PFSK-1 (cell line): ENCODE measurements at regions not wholly inside any gene's neighbourhood (a gene's known extent, or its start where the extent isn't known, plus 50 kb on each side); places are given as distances from the start of the nearest gene placed in this dataset.

Experiments used
- FOXP2 ChIP-seq: optimal IDR thresholded peaks from 2 replicates; pipeline ENCODE3; 2011; ENCODE audit warnings: borderline replicate concordance, control low read depth, inconsistent platforms; ENCODE audit not compliant: insufficient read depth; ENCODE audit errors: extremely low read length, extremely low read depth
- POLR2AphosphoS5 ChIP-seq: IDR thresholded peaks from 2 replicates; pipeline ENCODE4 v1.6.1; 2012; ENCODE audit warnings: low read depth, mild to moderate bottlenecking, control low read depth, low read length, moderate library complexity
- SIN3A ChIP-seq: IDR thresholded peaks from 2 replicates; pipeline ENCODE4 v1.6.1; 2012; ENCODE audit warnings: mild to moderate bottlenecking, low read length, moderate library complexity, borderline replicate concordance; ENCODE audit not compliant: insufficient read depth
- TAF1 ChIP-seq: IDR thresholded peaks from 2 replicates; pipeline ENCODE4 v1.6.1; 2012; ENCODE audit warnings: low read length, control low read depth, borderline replicate concordance; ENCODE audit not compliant: insufficient read depth
- TF ChIP-seq, protein P1 (sequence below), 2 experiments: IDR thresholded peaks; 2 replicates each; pipeline versions ENCODE4 v1.6.1 to v1.8.0; 2011 to 2012; ENCODE audit warnings: low read depth in 2 of 2, low read length in 2 of 2, control low read depth in 1 of 2, inconsistent platforms in 1 of 2, mild to moderate bottlenecking in 1 of 2, moderate library complexity in 1 of 2; ENCODE audit not compliant: insufficient read depth in 1 of 2

DNA sequence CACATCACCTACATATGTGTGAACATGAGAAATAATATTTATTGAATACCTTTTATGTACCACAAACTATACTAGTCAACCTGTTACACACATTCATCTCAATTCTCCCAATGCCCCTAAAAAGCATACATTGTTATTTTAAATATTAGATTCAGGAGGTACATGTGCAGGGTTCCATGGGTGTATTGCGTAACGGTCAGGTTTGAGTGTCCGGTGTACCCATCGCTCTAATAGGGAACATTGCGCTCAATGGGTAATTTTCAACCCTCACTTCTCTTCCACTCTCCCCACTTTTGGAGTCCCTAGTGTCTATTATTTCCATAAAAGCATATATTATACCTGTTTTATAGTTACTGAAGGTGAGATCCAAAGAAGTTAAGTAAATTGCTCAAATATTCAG lies 82.0 kb downstream of the IFI44 start:
- TF ChIP-seq TAF1 (no peak), FOXP2 (no peak), SIN3A (no peak), POLR2AphosphoS5 (no peak)
- TF ChIP-seq, protein P1, sequence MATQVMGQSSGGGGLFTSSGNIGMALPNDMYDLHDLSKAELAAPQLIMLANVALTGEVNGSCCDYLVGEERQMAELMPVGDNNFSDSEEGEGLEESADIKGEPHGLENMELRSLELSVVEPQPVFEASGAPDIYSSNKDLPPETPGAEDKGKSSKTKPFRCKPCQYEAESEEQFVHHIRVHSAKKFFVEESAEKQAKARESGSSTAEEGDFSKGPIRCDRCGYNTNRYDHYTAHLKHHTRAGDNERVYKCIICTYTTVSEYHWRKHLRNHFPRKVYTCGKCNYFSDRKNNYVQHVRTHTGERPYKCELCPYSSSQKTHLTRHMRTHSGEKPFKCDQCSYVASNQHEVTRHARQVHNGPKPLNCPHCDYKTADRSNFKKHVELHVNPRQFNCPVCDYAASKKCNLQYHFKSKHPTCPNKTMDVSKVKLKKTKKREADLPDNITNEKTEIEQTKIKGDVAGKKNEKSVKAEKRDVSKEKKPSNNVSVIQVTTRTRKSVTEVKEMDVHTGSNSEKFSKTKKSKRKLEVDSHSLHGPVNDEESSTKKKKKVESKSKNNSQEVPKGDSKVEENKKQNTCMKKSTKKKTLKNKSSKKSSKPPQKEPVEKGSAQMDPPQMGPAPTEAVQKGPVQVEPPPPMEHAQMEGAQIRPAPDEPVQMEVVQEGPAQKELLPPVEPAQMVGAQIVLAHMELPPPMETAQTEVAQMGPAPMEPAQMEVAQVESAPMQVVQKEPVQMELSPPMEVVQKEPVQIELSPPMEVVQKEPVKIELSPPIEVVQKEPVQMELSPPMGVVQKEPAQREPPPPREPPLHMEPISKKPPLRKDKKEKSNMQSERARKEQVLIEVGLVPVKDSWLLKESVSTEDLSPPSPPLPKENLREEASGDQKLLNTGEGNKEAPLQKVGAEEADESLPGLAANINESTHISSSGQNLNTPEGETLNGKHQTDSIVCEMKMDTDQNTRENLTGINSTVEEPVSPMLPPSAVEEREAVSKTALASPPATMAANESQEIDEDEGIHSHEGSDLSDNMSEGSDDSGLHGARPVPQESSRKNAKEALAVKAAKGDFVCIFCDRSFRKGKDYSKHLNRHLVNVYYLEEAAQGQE (IDR thresholded peaks at IDR 0.05; ENCODE audit: insufficient read depth in 1 of 2, low read depth in 2 of 2, low read length in 2 of 2), result no peak

DNA sequence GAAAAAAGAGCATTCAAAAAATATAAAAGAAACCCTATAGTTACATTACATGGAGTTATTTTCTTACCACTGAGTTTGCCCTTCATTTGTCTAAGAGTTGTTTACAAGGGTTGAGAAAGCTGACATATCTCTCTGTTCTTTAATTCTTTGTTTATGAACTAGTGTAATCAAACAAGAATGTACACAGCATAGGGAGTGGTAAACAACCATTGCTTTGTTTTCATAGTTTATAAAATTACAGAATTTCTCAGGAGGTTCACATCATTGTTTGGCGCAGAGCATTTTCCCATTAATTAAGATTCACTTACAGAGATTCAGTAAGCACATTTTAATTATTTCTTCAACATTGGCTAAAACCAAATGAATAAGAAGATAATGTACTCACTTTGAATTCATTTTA lies 87.6 kb downstream of the IFI44 start:
- TF ChIP-seq SIN3A (no peak), TAF1 (no peak), FOXP2 (no peak), POLR2AphosphoS5 (no peak)
- TF ChIP-seq, protein P1 (IDR thresholded peaks at IDR 0.05; ENCODE audit: insufficient read depth in 1 of 2, low read depth in 2 of 2, low read length in 2 of 2), result no peak

DNA sequence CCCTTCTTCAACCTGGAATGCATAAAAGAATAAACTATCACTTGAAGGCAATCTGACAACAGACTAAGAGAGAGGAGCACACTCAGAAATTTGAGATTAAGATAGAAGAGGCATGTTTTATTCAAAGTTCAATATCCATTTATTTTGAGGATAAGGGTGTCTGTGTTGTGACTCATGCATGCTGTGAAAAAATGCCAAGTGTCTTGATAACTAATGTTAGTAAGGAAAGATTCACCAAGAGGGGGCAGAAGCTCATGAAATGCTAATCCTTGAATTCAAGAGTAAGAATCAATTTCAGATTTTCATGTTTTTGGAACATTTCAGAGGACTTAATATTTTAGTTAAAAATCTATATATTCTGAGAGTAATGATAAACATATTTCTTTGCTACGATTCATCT lies 94.0 kb downstream of the IFI44 start:
- TF ChIP-seq, protein P1 (IDR thresholded peaks at IDR 0.05; ENCODE audit: insufficient read depth in 1 of 2, low read depth in 2 of 2, low read length in 2 of 2), result no peak
- TF ChIP-seq POLR2AphosphoS5 (no peak), FOXP2 (no peak), SIN3A (no peak), TAF1 (no peak)

DNA sequence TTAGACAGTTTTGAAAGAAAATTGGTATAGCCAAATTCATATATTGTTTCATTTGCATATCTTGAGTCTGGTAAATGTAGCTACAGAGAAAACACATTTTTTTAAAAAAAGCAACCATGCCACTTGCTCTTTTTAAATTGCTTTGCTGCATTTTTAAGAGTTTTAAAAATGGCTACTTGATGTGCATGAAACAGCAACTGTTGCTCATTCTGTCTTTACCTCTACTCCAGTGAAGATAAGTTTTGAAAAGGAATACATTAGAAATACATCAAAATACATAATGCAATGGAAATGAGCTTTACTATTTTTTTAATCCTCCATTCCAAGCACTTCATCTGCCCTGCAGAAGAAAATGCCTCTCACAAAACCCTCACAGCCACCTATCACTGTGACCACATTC lies 95.5 kb downstream of the IFI44 start:
- TF ChIP-seq FOXP2, result no peak
- TF ChIP-seq, protein P1 (IDR thresholded peaks at IDR 0.05; ENCODE audit: insufficient read depth in 1 of 2, low read depth in 2 of 2, low read length in 2 of 2), result no peak
- TF ChIP-seq TAF1, result no peak
- TF ChIP-seq POLR2AphosphoS5, result no peak
- TF ChIP-seq SIN3A, result no peak

DNA sequence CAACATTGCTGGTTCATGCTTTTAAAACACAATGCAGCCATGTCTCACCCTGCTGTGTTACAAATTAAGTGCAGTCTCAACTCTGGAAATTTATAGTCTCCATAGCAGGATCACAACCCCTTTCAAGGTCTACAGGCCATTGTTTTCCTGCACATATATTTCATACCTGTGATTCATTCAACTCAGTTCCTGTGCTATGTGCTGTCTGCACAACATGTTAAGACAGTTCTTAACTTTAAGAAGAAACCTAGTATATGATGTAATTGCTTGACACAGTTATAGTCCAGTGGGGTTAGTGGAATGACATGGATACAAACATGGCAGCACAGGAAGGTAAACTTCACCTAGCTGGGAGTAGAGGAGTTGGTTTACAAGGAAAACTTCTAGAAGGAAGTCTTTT lies 106.4 kb downstream of the IFI44 start:
- no peak for TF ChIP-seq POLR2AphosphoS5
- TF ChIP-seq TAF1, result no peak
- TF ChIP-seq FOXP2, result no peak
- TF ChIP-seq, protein P1 (IDR thresholded peaks at IDR 0.05; ENCODE audit: insufficient read depth in 1 of 2, low read depth in 2 of 2, low read length in 2 of 2), result no peak
- no peak for TF ChIP-seq SIN3A
